ENCODE measurements at regions not wholly inside any gene's neighbourhood (a gene's known extent, or its start where the extent isn't known, plus 50 kb on each side); places are given as distances from the start of the nearest gene placed in this dataset.

- no peak for DNase-seq
These were observed 188.0 kb upstream of the PGRMC2 start for GRCh38 chr4:128475597-128475996.

- DNase-seq = no peak
These were observed 184.0 kb upstream of the PGRMC2 start for GRCh38 chr4:128471576-128471975.

DNA sequence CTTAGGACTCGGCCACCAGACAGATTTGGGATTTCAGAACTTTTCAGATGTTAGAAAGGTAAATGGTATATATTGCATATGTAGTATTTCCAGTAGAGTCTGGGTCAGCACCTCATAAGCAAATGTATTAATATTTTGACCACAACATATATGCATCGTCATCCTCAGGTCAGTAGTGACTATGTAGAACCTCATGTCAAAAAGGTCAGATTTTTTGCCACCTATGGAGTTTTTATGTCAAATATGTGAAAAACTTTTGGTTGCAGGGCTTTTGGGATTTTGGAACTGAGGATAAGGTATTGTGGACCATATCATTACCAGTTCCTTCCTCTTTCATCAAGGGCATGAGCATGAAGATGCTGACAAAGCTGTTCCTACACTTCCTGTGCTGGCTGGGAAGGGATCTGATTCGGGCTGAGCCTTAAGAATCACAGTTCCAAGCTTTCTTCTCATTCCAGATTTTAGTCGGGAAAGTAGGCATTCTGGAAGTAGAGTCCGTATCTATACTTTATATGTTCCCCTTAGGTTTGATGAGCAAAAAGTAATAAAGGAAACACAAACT, 183.0 kb upstream of the PGRMC2 start:
- no peak for DNase-seq

GRCh38 chr4:128468123-128468989, 180.7 kb upstream of the PGRMC2 start:
- peak; percentile 4 for DNase-seq

DNA sequence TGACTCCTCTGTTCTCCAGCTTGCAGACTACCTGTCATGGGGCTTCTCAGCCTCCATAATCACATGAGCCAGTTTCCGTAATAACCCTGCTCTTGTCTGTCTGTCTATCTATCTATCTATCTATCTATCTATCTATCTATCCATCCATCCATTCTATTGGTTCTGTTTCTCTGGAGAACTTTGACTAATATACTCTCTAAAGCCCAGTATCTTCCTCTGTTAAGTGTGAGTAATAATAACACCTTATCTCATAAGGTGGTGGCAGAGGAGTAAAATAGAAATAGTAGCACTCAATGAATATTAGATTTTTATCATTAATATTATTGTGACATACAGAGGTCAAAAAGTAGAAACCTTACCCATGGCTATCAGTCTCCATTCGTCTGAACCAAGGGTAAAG, 177.9 kb upstream of the PGRMC2 start:
- no peak for DNase-seq

- DNase-seq = no peak
These were observed 175.4 kb upstream of the PGRMC2 start for GRCh38 chr4:128463006-128463405.

DNA sequence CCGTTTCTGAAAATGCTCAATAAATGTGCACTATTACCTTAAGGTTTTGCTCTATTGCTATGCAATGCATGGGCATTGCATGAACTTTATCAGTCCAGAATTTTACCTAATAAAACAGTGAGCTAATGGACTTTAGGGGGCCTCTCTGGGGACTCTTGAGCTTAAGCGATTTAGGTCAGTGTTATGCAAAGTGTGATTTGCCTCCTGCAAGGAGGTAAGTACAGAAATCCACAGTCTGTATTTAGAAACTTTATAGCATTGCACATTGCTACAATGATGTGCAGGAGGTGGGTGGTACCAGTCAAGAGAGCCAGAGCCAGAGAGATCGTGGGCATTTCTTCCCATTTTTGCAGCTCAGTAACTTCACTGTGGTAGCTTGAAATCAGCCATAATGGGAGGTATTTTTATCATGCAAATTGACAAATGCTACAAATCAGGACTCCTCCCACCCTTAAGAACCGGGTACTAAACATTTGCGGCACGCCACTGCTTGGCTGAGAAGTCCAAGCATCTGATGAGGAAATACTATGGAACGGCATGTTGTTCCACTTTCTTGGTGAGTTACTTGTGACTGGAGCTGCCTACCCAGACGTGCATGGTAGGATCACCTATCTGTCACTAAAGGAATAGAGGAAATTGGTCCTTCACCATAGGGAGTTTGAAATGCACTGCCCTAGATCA, 174.6 kb upstream of the PGRMC2 start:
- DNase-seq = no peak

GRCh38 chr4:128461291-128462102, 173.9 kb upstream of the PGRMC2 start:
- DNase-seq = no peak

DNA sequence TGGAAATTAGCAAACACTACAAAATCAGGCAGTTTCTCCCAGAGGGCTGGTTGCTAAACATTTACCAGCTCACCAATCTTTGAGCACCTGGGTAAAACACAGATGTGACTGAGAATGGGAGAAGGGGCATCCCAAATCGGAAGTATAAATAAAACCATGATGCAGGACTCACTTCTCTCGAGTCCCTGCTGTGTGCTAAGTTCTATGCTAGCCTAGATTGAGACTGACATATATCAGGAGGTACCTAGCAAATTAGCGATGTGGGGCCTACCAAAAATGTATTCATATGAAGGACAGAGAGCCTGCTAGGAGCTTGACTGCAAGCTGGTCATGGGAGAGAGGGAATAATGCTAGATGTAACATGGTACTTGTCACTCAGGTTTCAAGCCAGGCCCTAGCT, 171.9 kb upstream of the PGRMC2 start:
- no peak for DNase-seq

- DNase-seq = no peak
These were observed 171.2 kb upstream of the PGRMC2 start for GRCh38 chr4:128458816-128459215.

DNA sequence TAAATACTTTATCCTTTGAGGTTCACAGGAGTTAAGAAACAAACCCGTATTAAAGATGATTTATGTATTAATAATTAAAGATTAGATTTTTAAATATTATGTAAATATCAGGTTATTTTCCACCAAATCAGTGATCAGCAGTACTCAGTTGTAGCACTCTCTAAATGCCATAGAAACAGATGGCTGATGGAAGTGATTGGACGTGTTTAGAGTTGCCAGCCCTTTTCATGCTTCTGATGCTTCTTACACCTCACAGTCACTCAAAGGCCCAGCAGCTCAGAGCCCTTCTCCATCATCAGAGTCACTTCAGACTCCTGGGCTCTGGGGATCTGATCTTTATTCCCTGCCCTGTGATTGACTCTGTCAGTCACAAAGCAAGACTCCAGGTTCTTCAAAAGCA, 170.1 kb upstream of the PGRMC2 start:
- DNase-seq = no peak

DNA sequence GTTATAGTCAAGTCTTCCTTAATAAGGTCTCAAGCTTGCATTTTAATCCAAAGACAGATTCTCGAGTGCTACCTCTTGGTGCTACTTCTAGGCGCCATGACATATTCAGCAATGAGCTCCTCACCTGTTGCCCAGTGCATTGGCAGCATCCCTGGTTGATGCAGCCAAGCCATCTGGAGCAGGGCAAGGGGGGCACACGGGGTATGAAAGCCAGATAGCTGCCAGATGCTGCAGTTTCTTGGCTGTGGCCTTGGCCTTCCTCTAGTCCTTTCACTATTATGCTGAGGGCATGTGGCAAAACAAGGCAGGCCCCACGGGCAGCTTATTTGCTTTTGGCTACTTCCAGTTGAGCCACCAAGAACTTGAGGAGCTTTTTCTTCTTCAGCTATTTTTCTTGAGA, 168.6 kb upstream of the PGRMC2 start:
- no peak for DNase-seq

- no peak for DNase-seq
These were observed 167.9 kb upstream of the PGRMC2 start for GRCh38 chr4:128455480-128455879.

- DNase-seq = no peak
These were observed 167.3 kb upstream of the PGRMC2 start for GRCh38 chr4:128454881-128455280.

DNA sequence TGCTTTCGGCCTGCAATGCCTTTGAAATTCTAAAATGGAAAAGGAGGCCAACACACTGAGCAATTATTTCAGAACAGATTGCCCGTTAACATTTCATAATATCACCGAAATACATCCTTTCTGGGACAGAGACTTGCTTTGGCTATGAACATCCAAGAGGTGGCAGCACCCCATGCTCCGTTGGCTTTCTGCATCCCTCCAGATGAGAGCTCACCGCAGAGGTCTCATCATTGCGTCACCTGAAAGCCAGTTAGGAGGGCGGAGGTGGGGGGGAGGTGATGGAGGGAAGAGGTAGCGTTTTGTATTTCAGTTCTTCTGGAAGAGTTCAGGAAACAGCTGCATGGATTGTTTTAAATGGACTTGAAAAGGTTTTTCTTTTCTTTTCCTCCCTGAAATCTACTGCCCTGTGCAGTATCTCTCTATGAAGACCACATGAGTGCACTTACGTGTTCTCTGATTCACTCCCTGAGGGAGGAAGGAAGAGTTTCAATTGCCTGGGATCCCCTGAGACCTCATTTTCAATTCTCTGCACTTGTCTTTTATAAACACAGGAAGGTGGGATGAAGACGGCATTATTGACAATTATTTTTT, 166.8 kb upstream of the PGRMC2 start:
- peak; percentile 78 for DNase-seq

DNA sequence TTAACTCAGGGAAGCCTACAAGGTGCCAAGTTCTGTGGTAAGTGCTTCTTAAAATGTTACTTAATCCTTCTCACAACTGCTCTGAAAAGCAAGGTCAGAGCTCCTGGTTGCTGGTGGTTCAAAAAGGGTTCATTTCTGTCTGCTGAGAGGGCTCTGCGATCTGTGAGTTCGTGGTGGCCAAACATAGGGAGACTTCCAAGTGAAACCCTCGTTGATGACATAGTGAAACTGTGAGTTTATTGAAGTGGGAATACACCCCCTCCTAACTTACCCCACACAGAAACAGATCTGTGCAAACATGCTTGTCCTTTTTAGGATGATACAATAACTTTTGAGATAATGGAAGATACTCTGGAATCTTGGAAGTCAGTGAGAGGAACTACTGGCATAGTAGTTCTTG, 164.8 kb upstream of the PGRMC2 start:
- DNase-seq = no peak

DNA sequence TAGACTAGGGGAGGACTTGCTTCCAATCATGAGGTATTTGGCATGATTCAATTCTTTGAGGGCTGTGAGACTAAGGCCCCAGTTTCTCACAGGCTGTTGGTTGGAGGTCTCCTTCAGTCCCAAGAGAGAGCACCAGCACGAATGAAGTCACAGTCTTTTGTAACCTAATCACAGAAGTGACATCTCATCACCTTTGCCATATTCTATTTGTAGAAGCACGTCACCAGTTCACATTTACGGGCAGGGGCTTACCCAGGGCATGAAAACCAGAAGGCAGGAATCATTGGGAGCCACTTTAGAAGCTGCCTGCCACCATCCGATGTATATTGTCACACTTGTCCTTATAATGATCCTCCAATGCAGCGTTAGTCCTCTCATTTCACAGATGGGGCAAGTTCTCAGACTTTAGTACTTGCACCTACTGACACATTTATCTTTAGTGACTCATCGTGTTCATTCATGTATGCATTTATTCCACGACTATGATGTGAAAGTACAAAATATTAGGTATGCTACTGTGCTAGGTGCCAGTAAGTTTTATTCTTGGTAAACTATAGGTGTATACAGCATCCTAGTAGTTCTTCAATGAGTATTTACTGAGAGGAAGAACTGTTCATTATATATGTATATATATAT, 163.8 kb upstream of the PGRMC2 start:
- DNase-seq = no peak

GRCh38 chr4:128450326-128451120, 162.9 kb upstream of the PGRMC2 start:
- no peak for DNase-seq

GRCh38 chr4:128449251-128449650, 161.6 kb upstream of the PGRMC2 start:
- DNase-seq = no peak

DNA sequence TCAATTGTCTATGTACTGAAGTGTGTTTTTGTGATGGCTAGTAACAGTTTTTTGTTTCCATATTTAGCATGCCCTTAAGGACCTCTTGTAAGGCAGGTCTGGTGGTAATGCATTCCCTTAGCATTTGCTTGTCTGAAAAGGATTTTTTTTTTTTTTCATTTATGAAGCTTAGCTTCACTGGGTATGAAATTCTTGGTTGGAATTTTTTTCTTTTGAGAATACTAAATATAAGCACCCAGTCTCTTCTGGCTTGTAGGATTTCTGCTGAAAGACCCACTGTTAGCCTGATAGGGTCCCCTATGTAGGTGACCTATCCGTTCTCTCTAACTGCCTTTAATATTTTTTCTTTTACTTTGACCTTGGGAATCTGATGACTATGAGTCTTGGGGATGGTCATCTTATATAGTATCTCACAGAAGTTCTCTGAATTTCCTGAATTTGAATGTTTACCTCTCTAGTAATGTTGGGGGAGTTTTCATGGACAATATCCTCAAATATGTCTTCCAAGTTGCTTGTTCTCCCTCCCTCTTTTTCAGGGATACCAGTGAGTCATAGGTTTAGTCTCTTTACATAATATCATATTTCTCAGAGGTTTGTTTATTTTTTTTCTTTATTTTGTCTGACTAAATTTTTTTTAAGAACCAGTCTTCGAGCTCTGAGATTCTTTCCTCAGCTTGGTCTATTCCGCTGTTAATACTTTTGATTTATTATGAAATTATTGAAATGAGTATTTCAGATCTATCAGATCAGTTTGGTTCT, 157.1 kb upstream of the PGRMC2 start:
- no peak for DNase-seq

DNA sequence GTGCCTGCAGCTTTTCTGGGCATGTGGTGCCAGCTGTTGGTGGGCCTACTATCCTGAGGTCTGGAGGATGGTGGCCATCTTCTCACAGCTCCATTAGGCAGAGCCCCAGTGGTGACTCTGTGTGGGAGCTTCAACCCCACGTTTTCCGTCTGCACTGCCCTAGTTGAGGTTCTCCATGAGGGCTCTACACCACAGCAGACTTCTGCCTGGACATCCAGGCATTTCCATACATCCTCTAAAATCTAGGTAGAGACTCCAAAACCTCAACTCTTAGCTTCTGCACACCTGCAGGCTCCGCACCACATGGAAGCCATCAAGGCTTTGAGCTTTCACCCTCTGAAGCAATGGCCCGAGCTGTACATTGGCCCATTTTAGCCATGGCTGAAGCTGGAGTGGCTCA, 153.3 kb upstream of the PGRMC2 start:
- no peak for DNase-seq

Measured in stimulated activated CD4-positive, alpha-beta T cell treated with anti-CD3 and anti-CD28 coated beads, Interleukin-1b, Interleukin-23, amount 100 ng/mL, for 48 hours (primary cell).